ENCODE measurements at regions not wholly inside any gene's neighbourhood (a gene's known extent, or its start where the extent isn't known, plus 50 kb on each side); places are given as distances from the start of the nearest gene placed in this dataset.

GRCh38 chr21:15327637-15328265 is 263.0 kb upstream of the NRIP1 start:
- no peak for DNase-seq

- no peak for DNase-seq
Measured at GRCh38 chr21:15329191-15329590, 264.4 kb upstream of the NRIP1 start.

- no peak for DNase-seq
Measured at GRCh38 chr21:15330872-15331271, 266.1 kb upstream of the NRIP1 start.

DNA sequence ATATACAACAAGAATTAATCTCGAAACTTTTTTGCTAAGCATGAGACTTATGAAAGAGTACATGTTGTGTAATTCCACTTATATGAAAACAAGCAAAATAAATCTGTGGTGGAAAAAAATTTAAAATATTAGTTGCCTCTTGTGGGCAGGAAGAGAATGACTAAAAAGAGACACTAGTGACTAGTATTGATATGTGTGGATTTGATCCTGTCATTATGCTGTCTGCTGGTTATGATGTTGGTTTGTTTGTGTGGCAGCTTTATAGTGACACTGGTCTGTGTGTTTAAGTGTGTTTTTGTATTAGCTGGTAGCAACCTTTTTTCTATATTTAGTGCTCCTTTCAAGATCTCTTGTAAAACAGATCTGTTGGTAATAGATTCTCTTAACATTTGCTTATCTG is 267.8 kb upstream of the NRIP1 start:
- DNase-seq, result no peak

- DNase-seq, result no peak
Measured at GRCh38 chr21:15333136-15333710, 268.4 kb upstream of the NRIP1 start.

- DNase-seq, result no peak
Measured at GRCh38 chr21:15333951-15334350, 269.2 kb upstream of the NRIP1 start.

GRCh38 chr21:15343066-15343465 is 278.3 kb upstream of the NRIP1 start:
- no peak for DNase-seq

- DNase-seq, result no peak
Measured at GRCh38 chr21:15352009-15352408, 287.2 kb upstream of the NRIP1 start.

DNA sequence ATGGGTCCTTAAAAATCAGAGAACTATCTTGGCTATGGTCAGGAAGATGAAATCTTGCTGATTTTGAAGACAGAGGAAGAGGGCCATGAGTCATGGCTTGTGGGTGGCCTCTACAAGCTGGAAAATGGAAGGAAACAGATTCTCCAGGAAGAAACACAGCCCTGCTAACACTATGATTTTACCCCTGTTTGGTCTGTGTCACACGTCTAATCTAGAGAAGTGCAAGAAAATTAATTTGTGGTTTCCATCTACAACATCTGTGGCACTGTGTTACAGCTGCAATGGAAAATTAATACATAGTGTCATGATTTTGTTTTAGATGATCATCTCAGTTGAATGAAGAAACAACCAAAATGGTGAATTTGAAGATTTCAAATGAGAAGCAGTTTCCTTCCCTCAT is 288.7 kb upstream of the NRIP1 start:
- no peak for DNase-seq

- no peak for DNase-seq
Measured at GRCh38 chr21:15354516-15354915, 289.7 kb upstream of the NRIP1 start.

- DNase-seq, result no peak
Measured at GRCh38 chr21:15355066-15355465, 290.3 kb upstream of the NRIP1 start.

DNA sequence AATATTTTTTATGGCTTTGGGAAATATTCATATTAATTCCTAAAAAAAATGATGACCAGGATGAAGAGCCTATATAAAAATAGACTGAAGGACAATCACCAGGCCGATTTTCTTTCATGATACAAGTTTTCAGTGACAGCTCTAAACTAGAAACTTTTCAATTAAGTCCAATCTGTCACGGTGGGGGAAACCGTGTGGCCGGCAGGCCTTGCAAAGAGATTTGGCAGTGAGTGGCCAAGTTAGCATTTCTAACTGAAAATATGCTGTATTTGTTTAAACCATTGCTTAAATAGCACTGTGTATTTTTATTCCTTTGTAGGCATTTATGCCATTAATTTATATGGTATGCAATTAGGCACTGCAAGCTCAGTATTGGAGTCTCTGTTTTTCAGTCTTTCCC is 294.5 kb upstream of the NRIP1 start:
- no peak for DNase-seq

DNA sequence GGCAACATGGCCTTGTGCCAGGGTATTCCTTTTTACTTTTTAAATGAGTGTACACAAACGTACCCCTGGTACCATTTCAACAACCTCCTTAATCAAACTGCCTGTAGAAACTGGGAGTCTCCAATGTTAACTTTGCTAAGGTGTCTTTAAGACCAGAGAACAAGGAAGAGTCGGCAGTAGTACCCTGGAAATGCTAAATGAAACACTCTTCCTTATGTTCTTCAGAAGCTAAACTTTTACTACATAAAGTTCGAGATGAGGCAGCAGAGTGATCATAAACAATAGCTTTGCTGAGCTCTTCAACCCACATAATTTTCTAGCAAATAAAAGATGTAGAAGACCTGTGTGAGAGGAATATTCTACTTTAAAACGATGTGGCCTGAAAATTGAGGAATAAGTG is 297.7 kb upstream of the NRIP1 start:
- no peak for DNase-seq

GRCh38 chr21:15363921-15364320 is 299.1 kb upstream of the NRIP1 start:
- no peak for DNase-seq

- no peak for DNase-seq
Measured at GRCh38 chr21:15365751-15366392, 301.1 kb upstream of the NRIP1 start.

DNA sequence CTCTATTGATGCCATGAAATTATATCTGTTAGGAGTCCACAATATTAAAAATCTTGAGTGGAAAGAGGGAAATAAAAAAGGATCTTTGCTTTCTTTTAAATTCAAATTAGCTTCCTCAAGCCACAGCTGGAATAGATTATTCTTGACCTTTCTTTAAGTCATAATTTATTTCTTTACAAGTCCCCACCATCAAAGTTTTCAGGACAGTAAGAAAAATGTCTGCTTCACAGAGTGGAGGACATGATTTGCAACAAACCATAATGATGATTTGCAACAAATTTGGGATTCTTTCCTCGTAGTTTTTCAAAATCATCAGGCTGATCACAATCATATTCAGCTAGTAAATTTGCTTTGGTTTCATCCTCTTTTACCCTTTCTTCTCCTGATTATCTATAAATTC is 301.8 kb upstream of the NRIP1 start:
- no peak for DNase-seq

GRCh38 chr21:15367061-15367626 is 302.3 kb upstream of the NRIP1 start:
- no peak for DNase-seq

GRCh38 chr21:15370462-15370975 is 305.7 kb upstream of the NRIP1 start:
- DNase-seq, result no peak

GRCh38 chr21:15373941-15374340 is 309.1 kb upstream of the NRIP1 start:
- DNase-seq, result no peak

GRCh38 chr21:15379776-15380175 is 315.0 kb upstream of the NRIP1 start:
- no peak for DNase-seq

DNA sequence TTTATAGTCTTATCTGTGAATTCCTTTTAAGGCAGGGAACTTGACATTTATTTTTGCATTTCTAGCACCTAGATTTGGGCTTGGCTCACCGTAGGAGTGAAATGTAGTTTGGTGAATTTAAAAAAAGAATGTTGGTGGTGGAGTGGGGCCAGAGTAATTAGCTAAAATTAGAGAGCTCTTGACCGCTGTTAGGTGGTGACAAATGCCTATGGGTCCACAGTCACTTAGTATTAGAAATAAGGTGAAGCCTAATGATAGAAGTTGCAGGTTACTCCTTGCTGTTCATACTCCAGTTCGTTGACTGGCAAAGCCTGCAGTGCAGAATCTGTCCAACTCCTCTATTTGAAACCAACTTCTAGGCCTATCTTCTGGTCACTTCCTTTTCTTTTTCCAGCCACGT is 318.8 kb upstream of the NRIP1 start:
- no peak for DNase-seq

DNA sequence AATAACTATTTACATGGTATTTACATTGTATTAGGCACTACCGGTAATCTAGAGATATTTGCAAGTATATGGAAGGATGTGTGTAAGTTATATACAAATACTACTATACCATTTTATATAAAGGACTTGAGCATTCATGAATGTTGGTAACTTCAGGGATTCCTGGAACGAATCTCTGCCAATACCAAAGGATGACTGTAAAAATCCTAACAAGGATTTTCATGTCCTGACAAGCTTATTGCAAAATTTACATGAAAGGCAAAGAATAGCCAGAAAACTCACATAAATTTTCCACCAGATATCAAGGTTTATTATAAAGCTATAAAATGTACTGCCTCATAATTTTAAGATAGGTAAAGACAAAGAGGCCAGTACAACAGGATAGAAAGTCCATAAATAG is 325.2 kb upstream of the NRIP1 start:
- DNase-seq, result no peak

DNA sequence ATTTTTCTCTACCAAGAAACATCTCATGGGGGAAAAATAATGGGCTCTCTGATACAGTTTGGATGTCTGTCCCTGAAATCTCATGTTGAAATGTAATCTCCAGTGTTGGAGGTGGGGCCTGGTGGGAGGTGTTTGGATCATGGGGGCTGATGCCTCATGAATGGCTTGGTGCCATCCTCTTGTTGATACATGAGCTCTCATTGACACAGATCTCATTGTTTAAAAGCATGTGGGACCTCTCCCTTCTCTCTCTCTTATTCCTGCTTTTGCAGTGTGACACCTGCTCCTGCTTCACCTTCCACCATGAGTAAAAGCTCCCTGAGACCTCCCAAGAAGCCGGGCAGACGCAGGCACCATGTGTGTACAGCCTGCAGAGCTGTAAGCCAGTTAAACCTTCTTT is 332.5 kb upstream of the NRIP1 start:
- no peak for DNase-seq

- DNase-seq, result no peak
Measured at GRCh38 chr21:15400905-15401304, 328.9 kb upstream of the USP25 start.
